ENCODE measurements at regions not wholly inside any gene's neighbourhood (a gene's known extent, or its start where the extent isn't known, plus 50 kb on each side); places are given as distances from the start of the nearest gene placed in this dataset.

- Histone ChIP-seq H3K79me2 (ENCODE audit: insufficient read depth, low read length) (no peaks in the 10 kb centered on the region), H3K9me3 (ENCODE audit: insufficient read depth, low read length, severe bottlenecking) (peaks cover 10% of the 10 kb centered on the region), H2AFZ (ENCODE audit: low read depth, low read length) (no peak overlapping the region), H3K27me3 (ENCODE audit: insufficient read depth, low read length, poor library complexity) (no peaks in the 10 kb centered on the region), H3K4me1 (ENCODE audit: insufficient read depth, low read length) (no peaks in the 10 kb centered on the region), H3K4me3 (ENCODE audit: low read depth in 1 of 2, low read length in 2 of 2) (no peak overlapping the region), H3K4me2 (ENCODE audit: insufficient read depth, low read length) (no peak overlapping the region), H3K27ac (ENCODE audit: low read length) (no peak overlapping the region), H4K20me1 (ENCODE audit: insufficient read depth, low read length) (no peaks in the 10 kb centered on the region), H3K9ac (ENCODE audit: low read depth, low read length) (no peak overlapping the region), H3K36me3 (ENCODE audit: insufficient read depth, low read length) (no peaks in the 10 kb centered on the region)
- DNase-seq, result no peak
- no peak for TF ChIP-seq CTCF (IDR thresholded peaks at IDR 0.05; ENCODE audit: borderline replicate concordance, extremely low read depth, low read length, poor library complexity, severe bottlenecking)
- ATAC-seq (ENCODE audit: insufficient read depth, low read depth), result no peak
These were observed 128.6 kb upstream of the THY1 start for GRCh38 chr11:119551420-119552105.

GRCh38 chr11:119550053-119550752 is 127.2 kb upstream of the THY1 start:
- Histone ChIP-seq H3K27ac (ENCODE audit: low read length) (no peak overlapping the region), H3K4me1 (ENCODE audit: insufficient read depth, low read length) (no peaks in the 10 kb centered on the region), H3K9me3 (ENCODE audit: insufficient read depth, low read length, severe bottlenecking) (peaks cover 16% of the 10 kb centered on the region), H4K20me1 (ENCODE audit: insufficient read depth, low read length) (no peaks in the 10 kb centered on the region), H3K9ac (ENCODE audit: low read depth, low read length) (no peak overlapping the region), H2AFZ (ENCODE audit: low read depth, low read length) (no peak overlapping the region), H3K4me3 (ENCODE audit: low read depth in 1 of 2, low read length in 2 of 2) (no peak overlapping the region), H3K79me2 (ENCODE audit: insufficient read depth, low read length) (no peaks in the 10 kb centered on the region), H3K27me3 (ENCODE audit: insufficient read depth, low read length, poor library complexity) (no peaks in the 10 kb centered on the region), H3K4me2 (ENCODE audit: insufficient read depth, low read length) (no peak overlapping the region), H3K36me3 (ENCODE audit: insufficient read depth, low read length) (no peaks in the 10 kb centered on the region)
- TF ChIP-seq CTCF (IDR thresholded peaks at IDR 0.05; ENCODE audit: borderline replicate concordance, extremely low read depth, low read length, poor library complexity, severe bottlenecking) (no peak), EZH2 (IDR thresholded peaks at IDR 0.05; ENCODE audit: borderline replicate concordance, low read depth, low read length, severe bottlenecking) (no peak)
- no peak for ATAC-seq (ENCODE audit: insufficient read depth, low read depth)
- DNase-seq, result no peak

- H3K4me3 ChIP-seq (ENCODE audit: low read depth in 1 of 2, low read length in 2 of 2), result no peak overlapping the region
- TF ChIP-seq CTCF (IDR thresholded peaks at IDR 0.05; ENCODE audit: borderline replicate concordance, extremely low read depth, low read length, poor library complexity, severe bottlenecking) (no peak), EZH2 (IDR thresholded peaks at IDR 0.05; ENCODE audit: borderline replicate concordance, low read depth, low read length, severe bottlenecking) (no peak)
- no peaks in the 10 kb centered on the region for H3K79me2 ChIP-seq (ENCODE audit: insufficient read depth, low read length)
- H3K27ac ChIP-seq (ENCODE audit: low read length), result no peak overlapping the region
- DNase-seq (no peak), ATAC-seq (ENCODE audit: insufficient read depth, low read depth) (no peak)
- H3K36me3 ChIP-seq (ENCODE audit: insufficient read depth, low read length), result no peaks in the 10 kb centered on the region
- H3K4me1 ChIP-seq (ENCODE audit: insufficient read depth, low read length), result no peaks in the 10 kb centered on the region
- H3K27me3 ChIP-seq (ENCODE audit: insufficient read depth, low read length, poor library complexity), result no peaks in the 10 kb centered on the region
- H4K20me1 ChIP-seq (ENCODE audit: insufficient read depth, low read length), result no peaks in the 10 kb centered on the region
- no peak overlapping the region for H3K4me2 ChIP-seq (ENCODE audit: insufficient read depth, low read length)
- no peak overlapping the region for H2AFZ ChIP-seq (ENCODE audit: low read depth, low read length)
- peaks cover 16% of the 10 kb centered on the region for H3K9me3 ChIP-seq (ENCODE audit: insufficient read depth, low read length, severe bottlenecking)
- no peak overlapping the region for H3K9ac ChIP-seq (ENCODE audit: low read depth, low read length)
These were observed 124.5 kb upstream of the THY1 start for GRCh38 chr11:119547511-119547910.
